HCT116 (cell line): ENCODE measurements at regions not wholly inside any gene's neighbourhood (a gene's known extent, or its start where the extent isn't known, plus 50 kb on each side); places are given as distances from the start of the nearest gene placed in this dataset.

ENCODE experiments used
- ATAC-seq: fragments of 200-7000 bp; cut with Tn5 transposase; 2 replicates; pipeline ENCODE4 v1.9.1; 2020; ENCODE audit warnings: mild to moderate bottlenecking, moderate library complexity
- BruUV-seq: library from RNA; stranded (reverse); fragments of 400-500 nt; replicated peaks from 2 replicates; lab custom pipeline; 2021; lab: Mats Ljungman, UMichigan
- CTCF ChIA-PET: fragments of 300-600 bp; sonication (Branson Sonifier 250); formaldehyde crosslinking; loops from one replicate; lab custom pipeline; 2021; ENCODE audit warnings: antibody characterized with exemption; lab: Charles Lee
- POLR2A ChIA-PET: fragments of 300-600, 350-600 bp; sonication (Branson Sonifier 250); formaldehyde crosslinking; loops from one replicate; lab custom pipeline; 2021; ENCODE audit warnings: antibody characterized with exemption; lab: Charles Lee
- RAD21 ChIA-PET, 2 experiments: fragments of 300-600 bp; sonication (Branson Sonifier 250); formaldehyde crosslinking; loops; one replicate each; lab custom pipeline; 2023; ENCODE audit warnings: low total read pairs in 2 of 2; ENCODE audit not compliant: uncharacterized antibody in 2 of 2, unreplicated experiment in 2 of 2, low non-redundant PET in 1 of 2; lab: Charles Lee
- DNase-seq: peaks from one replicate; pipeline ENCODE4 v3.0.0-alpha.2; 2010; ENCODE audit warnings: low read depth, low spot score
- H2AFZ ChIP-seq: fragments of 200-600 bp; shearing (Covaris generic), sonication (generic); 2 replicates; pipeline ENCODE4 v1.6.1; 2017; ENCODE audit warnings: low read depth, mixed run types, mixed read lengths, antibody characterized with exemption, low read length; ENCODE audit not compliant: poor library complexity, severe bottlenecking
- H3K27ac ChIP-seq: 2 replicates; pipeline ENCODE4 v1.5.1; 2012; ENCODE audit warnings: low read depth, low read length
- H3K27me3 ChIP-seq: fragments of 200-600 bp; sonication (generic); 2 replicates; pipeline ENCODE4 v1.6.1; 2016; ENCODE audit warnings: mixed run types, low read length, mixed read lengths; ENCODE audit not compliant: insufficient read depth
- H3K36me3 ChIP-seq, 2 experiments: fragments of 200-500 bp in 1 of 2; fragments of 200-600 bp in 1 of 2; sonication (Bioruptor generic) in 1 of 2; sonication (generic) in 1 of 2; 2 replicates each; pipeline versions ENCODE4 v1.5.1 to v1.6.1; 2014 to 2016; ENCODE audit warnings: low read length in 2 of 2, inconsistent platforms in 1 of 2, mixed read lengths in 1 of 2, mixed run types in 1 of 2; ENCODE audit not compliant: insufficient read depth in 2 of 2, control insufficient read depth in 1 of 2
- H3K4me1 ChIP-seq, 2 experiments: fragments of 200-600 bp in 1 of 2; sonication (generic) in 1 of 2; 2 replicates each; pipeline versions ENCODE4 v1.5.1 to v1.6.1; 2012 to 2017; ENCODE audit warnings: low read length in 2 of 2, inconsistent platforms in 1 of 2, mild to moderate bottlenecking in 1 of 2, mixed read lengths in 1 of 2, mixed run types in 1 of 2, moderate library complexity in 1 of 2; ENCODE audit not compliant: insufficient read depth in 2 of 2, control insufficient read depth in 1 of 2
- H3K4me2 ChIP-seq: fragments of 200-600 bp; sonication (generic); 2 replicates; pipeline ENCODE4 v1.6.1; 2017; ENCODE audit warnings: mixed run types, low read length, mixed read lengths
- H3K4me3 ChIP-seq, 2 experiments: fragments of 200-600 bp in 1 of 2; sonication (generic) in 1 of 2; replicated peaks in 1 of 2; 2 replicates each; pipeline ENCODE4 v1.5.1; 2011 to 2016; ENCODE audit warnings: low read length in 2 of 2, control low read depth in 1 of 2, low read depth in 1 of 2, mild to moderate bottlenecking in 1 of 2, mixed read lengths in 1 of 2, mixed run types in 1 of 2
- H3K79me2 ChIP-seq: fragments of 200-600 bp; sonication (generic); 2 replicates; pipeline ENCODE4 v1.6.1; 2017; ENCODE audit warnings: mild to moderate bottlenecking, mixed run types, low read length, moderate library complexity, mixed read lengths; ENCODE audit not compliant: insufficient read depth
- H3K9ac ChIP-seq: fragments of 200-600 bp; sonication (generic); 2 replicates; pipeline ENCODE4 v1.6.1; 2016; ENCODE audit warnings: low read length, mixed read lengths
- H3K9me2 ChIP-seq: fragments of 200-600 bp; sonication (generic), shearing (Covaris generic); 2 replicates; pipeline ENCODE4 v1.6.1; 2017; ENCODE audit warnings: mixed run types, mild to moderate bottlenecking, moderate library complexity; ENCODE audit not compliant: insufficient read depth
- H3K9me3 ChIP-seq, 2 experiments: fragments of 200-500 bp in 1 of 2; fragments of 200-600 bp in 1 of 2; sonication (Bioruptor generic) in 1 of 2; sonication (generic) in 1 of 2; 2 replicates each; pipeline ENCODE4 v1.6.1; 2014 to 2017; ENCODE audit warnings: low read length in 2 of 2, mixed read lengths in 2 of 2, inconsistent platforms in 1 of 2, low read depth in 1 of 2, mild to moderate bottlenecking in 1 of 2, mixed run types in 1 of 2, moderate library complexity in 1 of 2; ENCODE audit not compliant: control insufficient read depth in 1 of 2, insufficient read depth in 1 of 2
- H4K20me1 ChIP-seq: fragments of 200-600 bp; sonication (generic), shearing (Covaris generic); 2 replicates; pipeline ENCODE4 v1.6.1; 2017; ENCODE audit warnings: mixed run types, mild to moderate bottlenecking, moderate library complexity; ENCODE audit not compliant: insufficient read depth
- CBX3 ChIP-seq: IDR thresholded peaks from 2 replicates; pipeline ENCODE4 v1.6.1; 2012; ENCODE audit warnings: low read depth
- CEBPB ChIP-seq: IDR thresholded peaks from 2 replicates; pipeline ENCODE4 v1.6.1; 2012; ENCODE audit warnings: low read depth
- EGR1 ChIP-seq: IDR thresholded peaks from 2 replicates; pipeline ENCODE4 v1.6.1; 2012; ENCODE audit warnings: low read depth
- ELF1 ChIP-seq: IDR thresholded peaks from 2 replicates; pipeline ENCODE4 v1.6.1; 2012; ENCODE audit warnings: low read depth, borderline replicate concordance
- EZH2 ChIP-seq: fragments of 200-600 bp; sonication (generic); IDR thresholded peaks from 2 replicates; pipeline ENCODE4 v1.6.1; 2017; ENCODE audit warnings: antibody characterized with exemption, mixed run types
- EZH2phosphoT487 ChIP-seq: fragments of 200-600 bp; IDR thresholded peaks from 2 replicates; pipeline ENCODE4 v1.6.1; 2018; ENCODE audit warnings: antibody characterized with exemption, borderline replicate concordance
- FOSL1 ChIP-seq: IDR thresholded peaks from 2 replicates; pipeline ENCODE4 v1.6.1; 2012; ENCODE audit warnings: low read depth
- JUND ChIP-seq: IDR thresholded peaks from 2 replicates; pipeline ENCODE4 v1.6.1; 2012
- MAX ChIP-seq: IDR thresholded peaks from 2 replicates; pipeline ENCODE4 v1.6.1; 2012
- POLR2A ChIP-seq: IDR thresholded peaks from 2 replicates; pipeline ENCODE4 v1.7.0; 2011; ENCODE audit warnings: borderline replicate concordance; ENCODE audit not compliant: insufficient read depth, insufficient read length; ENCODE audit errors: extremely low read depth
- POLR2AphosphoS5 ChIP-seq: IDR thresholded peaks from 2 replicates; pipeline ENCODE4 v1.6.1; 2011; ENCODE audit warnings: mild to moderate bottlenecking, low read depth, low read length, moderate library complexity
- RAD21 ChIP-seq: IDR thresholded peaks from 2 replicates; pipeline ENCODE4 v1.6.1; 2012; ENCODE audit warnings: low read depth, mild to moderate bottlenecking
- SP1 ChIP-seq: IDR thresholded peaks from 2 replicates; pipeline ENCODE4 v1.6.1; 2012; ENCODE audit warnings: low read depth
- SRF ChIP-seq: IDR thresholded peaks from 2 replicates; pipeline ENCODE4 v1.6.1; 2012; ENCODE audit warnings: low read depth
- YY1 ChIP-seq: IDR thresholded peaks from 2 replicates; pipeline ENCODE4 v1.6.1; 2011; ENCODE audit warnings: low read length, low read depth, moderate library complexity, mild to moderate bottlenecking; ENCODE audit not compliant: insufficient replicate concordance; ENCODE audit errors: extremely low read depth
- ZFX ChIP-seq: fragments of 450-650 bp; IDR thresholded peaks from 2 replicates; pipeline ENCODE4 v1.6.1; 2017
- ZNF274 ChIP-seq: fragments of 200-500 bp; sonication (Bioruptor generic); IDR thresholded peaks from 2 replicates; pipeline ENCODE4 v1.6.1; 2014; ENCODE audit warnings: mild to moderate bottlenecking, low read depth, low read length, inconsistent platforms
- intact Hi-C: fragments of 100-400 bp; cut with micrococcal nuclease; formaldehyde crosslinking; loops from 2 replicates; pipeline ENCODE4 v1.10.0; 2022
- TF ChIP-seq, protein P1 (sequence below): IDR thresholded peaks from 2 replicates; pipeline ENCODE4 v1.6.1; 2012; ENCODE audit warnings: low read depth
- TF ChIP-seq, protein P2 (sequence below), 3 experiments: fragments of 200-600 bp in 1 of 3; sonication (generic) in 1 of 3; IDR thresholded peaks in 2 of 3; conservative IDR thresholded peaks in 1 of 3; 2 replicates each; pipeline ENCODE4 v1.5.1; 2012 to 2017; ENCODE audit warnings: low read depth in 2 of 3, low read length in 2 of 3, antibody characterized with exemption in 1 of 3, borderline replicate concordance in 1 of 3, control low read depth in 1 of 3, mild to moderate bottlenecking in 1 of 3, mixed read lengths in 1 of 3, mixed run types in 1 of 3, moderate library complexity in 1 of 3; ENCODE audit not compliant: insufficient read depth in 1 of 3

DNA sequence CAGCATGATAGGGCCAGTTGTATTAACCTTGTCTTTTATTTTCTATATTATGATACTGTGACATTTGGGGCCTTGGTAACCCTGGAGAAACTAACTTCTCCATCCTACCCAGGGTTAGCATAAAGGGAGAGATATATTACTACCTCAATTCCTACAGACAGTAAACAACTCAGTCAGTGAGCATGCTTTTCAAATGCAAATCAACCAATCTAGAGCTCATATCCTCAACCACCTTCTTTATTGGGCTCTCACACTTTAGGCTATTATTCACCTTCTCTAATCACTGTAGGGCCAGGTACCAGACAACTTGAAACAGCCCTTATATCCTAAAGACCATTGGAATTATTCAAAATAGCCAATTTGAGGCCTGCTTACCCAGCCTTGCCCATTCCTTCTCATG, 477.6 kb downstream of the PTPRC start:
- POLR2A ChIA-PET = no interaction called here
- Histone ChIP-seq H2AFZ (no peak overlapping the region), H3K36me3 (no peaks in the 10 kb centered on the region), H3K27me3 (no peaks in the 10 kb centered on the region), H3K27ac (no peak overlapping the region), H3K4me1 (no peaks in the 10 kb centered on the region), H3K79me2 (no peaks in the 10 kb centered on the region), H4K20me1 (no peaks in the 10 kb centered on the region), H3K9ac (no peak overlapping the region), H3K4me2 (no peak overlapping the region), H3K9me2 (no peaks in the 10 kb centered on the region; the same call in 1 of the 2 replicates), H3K4me3 (no peak overlapping the region), H3K9me3 (no peaks in the 10 kb centered on the region)
- CTCF ChIA-PET = no interaction called here
- DNase-seq (no peak), ATAC-seq (no peak)
- RAD21 ChIA-PET = no interaction called here
- intact Hi-C loops = no loop called here
- BruUV-seq = no TSS peak
- no peak for TF ChIP-seq YY1

DNA sequence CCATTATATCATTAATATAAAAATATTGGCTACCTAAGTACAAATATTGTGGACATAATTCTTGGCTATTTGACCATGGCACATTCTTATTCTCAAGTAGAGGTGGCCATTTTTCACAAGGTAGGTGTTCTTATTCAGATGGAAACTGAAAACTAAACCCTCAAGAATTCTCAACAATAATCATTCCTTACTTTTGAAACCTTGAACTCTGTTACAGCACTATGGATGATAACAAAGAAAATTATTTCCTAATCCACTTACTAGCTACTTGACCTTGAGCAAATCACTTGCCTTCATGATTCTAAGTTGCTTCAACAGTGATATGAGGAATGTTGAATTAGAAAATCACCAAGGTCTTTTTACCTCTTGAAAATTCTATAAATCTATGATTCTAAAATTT, 482.2 kb downstream of the PTPRC start:
- Histone ChIP-seq H4K20me1 (no peaks in the 10 kb centered on the region), H3K4me2 (no peak overlapping the region), H3K9me3 (no peaks in the 10 kb centered on the region), H3K27me3 (no peaks in the 10 kb centered on the region), H3K36me3 (no peaks in the 10 kb centered on the region), H3K79me2 (no peaks in the 10 kb centered on the region), H3K9ac (no peak overlapping the region), H3K4me1 (no peaks in the 10 kb centered on the region), H3K9me2 (no peaks in the 10 kb centered on the region; the same call in 1 of the 2 replicates), H2AFZ (no peak overlapping the region), H3K4me3 (no peak overlapping the region), H3K27ac (no peak overlapping the region)
- DNase-seq (no peak), ATAC-seq (no peak)
- RAD21 ChIA-PET = no interaction called here
- no TSS peak for BruUV-seq
- intact Hi-C loops = no loop called here
- CTCF ChIA-PET = no interaction called here
- TF ChIP-seq SRF (no peak), FOSL1 (no peak), ZFX (no peak), EGR1 (no peak), MAX (no peak), CBX3 (no peak), POLR2AphosphoS5 (no peak), SP1 (no peak), CEBPB (no peak), EZH2phosphoT487 (no peak), ELF1 (no peak), YY1 (no peak), ZNF274 (no peak), POLR2A (no peak), EZH2 (no peak), RAD21 (no peak), JUND (no peak)
- TF ChIP-seq, protein P1, sequence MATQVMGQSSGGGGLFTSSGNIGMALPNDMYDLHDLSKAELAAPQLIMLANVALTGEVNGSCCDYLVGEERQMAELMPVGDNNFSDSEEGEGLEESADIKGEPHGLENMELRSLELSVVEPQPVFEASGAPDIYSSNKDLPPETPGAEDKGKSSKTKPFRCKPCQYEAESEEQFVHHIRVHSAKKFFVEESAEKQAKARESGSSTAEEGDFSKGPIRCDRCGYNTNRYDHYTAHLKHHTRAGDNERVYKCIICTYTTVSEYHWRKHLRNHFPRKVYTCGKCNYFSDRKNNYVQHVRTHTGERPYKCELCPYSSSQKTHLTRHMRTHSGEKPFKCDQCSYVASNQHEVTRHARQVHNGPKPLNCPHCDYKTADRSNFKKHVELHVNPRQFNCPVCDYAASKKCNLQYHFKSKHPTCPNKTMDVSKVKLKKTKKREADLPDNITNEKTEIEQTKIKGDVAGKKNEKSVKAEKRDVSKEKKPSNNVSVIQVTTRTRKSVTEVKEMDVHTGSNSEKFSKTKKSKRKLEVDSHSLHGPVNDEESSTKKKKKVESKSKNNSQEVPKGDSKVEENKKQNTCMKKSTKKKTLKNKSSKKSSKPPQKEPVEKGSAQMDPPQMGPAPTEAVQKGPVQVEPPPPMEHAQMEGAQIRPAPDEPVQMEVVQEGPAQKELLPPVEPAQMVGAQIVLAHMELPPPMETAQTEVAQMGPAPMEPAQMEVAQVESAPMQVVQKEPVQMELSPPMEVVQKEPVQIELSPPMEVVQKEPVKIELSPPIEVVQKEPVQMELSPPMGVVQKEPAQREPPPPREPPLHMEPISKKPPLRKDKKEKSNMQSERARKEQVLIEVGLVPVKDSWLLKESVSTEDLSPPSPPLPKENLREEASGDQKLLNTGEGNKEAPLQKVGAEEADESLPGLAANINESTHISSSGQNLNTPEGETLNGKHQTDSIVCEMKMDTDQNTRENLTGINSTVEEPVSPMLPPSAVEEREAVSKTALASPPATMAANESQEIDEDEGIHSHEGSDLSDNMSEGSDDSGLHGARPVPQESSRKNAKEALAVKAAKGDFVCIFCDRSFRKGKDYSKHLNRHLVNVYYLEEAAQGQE = no peak
- TF ChIP-seq, protein P2, sequence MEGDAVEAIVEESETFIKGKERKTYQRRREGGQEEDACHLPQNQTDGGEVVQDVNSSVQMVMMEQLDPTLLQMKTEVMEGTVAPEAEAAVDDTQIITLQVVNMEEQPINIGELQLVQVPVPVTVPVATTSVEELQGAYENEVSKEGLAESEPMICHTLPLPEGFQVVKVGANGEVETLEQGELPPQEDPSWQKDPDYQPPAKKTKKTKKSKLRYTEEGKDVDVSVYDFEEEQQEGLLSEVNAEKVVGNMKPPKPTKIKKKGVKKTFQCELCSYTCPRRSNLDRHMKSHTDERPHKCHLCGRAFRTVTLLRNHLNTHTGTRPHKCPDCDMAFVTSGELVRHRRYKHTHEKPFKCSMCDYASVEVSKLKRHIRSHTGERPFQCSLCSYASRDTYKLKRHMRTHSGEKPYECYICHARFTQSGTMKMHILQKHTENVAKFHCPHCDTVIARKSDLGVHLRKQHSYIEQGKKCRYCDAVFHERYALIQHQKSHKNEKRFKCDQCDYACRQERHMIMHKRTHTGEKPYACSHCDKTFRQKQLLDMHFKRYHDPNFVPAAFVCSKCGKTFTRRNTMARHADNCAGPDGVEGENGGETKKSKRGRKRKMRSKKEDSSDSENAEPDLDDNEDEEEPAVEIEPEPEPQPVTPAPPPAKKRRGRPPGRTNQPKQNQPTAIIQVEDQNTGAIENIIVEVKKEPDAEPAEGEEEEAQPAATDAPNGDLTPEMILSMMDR (IDR thresholded peaks at IDR 0.05 in 2 of 3, conservative IDR thresholded peaks at IDR 0.05 in 1 of 3; ENCODE audit: borderline replicate concordance in 1 of 3, insufficient read depth in 1 of 3, low read depth in 2 of 3, low read length in 2 of 3) = no peak
- POLR2A ChIA-PET = no interaction called here
